Endothelial cell of umbilical vein (primary cell): ENCODE measurements at regions not wholly inside any gene's neighbourhood (a gene's known extent, or its start where the extent isn't known, plus 50 kb on each side); places are given as distances from the start of the nearest gene placed in this dataset.

ENCODE experiments used
- BruUV-seq: library from RNA; stranded (reverse); fragments of 400-500 nt; replicated peaks from 2 replicates; lab custom pipeline; 2021; lab: Mats Ljungman, UMichigan
- CTCF ChIA-PET: fragments of 300-600, 350-600 bp; sonication (Branson Sonifier 250); formaldehyde crosslinking; loops from one replicate; lab custom pipeline; 2021; ENCODE audit warnings: antibody characterized with exemption, inconsistent platforms; lab: Charles Lee
- POLR2A ChIA-PET: fragments of 300-600, 350-600 bp; sonication (Branson Sonifier 250); formaldehyde crosslinking; loops from one replicate; lab custom pipeline; 2021; ENCODE audit warnings: antibody characterized with exemption, inconsistent platforms; lab: Charles Lee
- DNase-seq: peaks from one replicate; pipeline ENCODE4 v3.0.0-alpha.2; 2011; ENCODE audit warnings: low read depth, low spot score
- FAIRE-seq: peaks from 2 replicates; lab custom pipeline; 2011; peaks lifted over from hg19 to GRCh38; lab: Jason Lieb, UNC
- H2AFZ ChIP-seq: 2 replicates; pipeline ENCODE4 v1.6.0; 2012; ENCODE audit warnings: low read depth, low read length, control low read depth, inconsistent platforms
- H3K27ac ChIP-seq: 2 replicates; pipeline ENCODE4 v1.5.1; 2011; ENCODE audit warnings: low read depth, mild to moderate bottlenecking, control low read depth, low read length, moderate library complexity; ENCODE audit not compliant: insufficient read depth
- H3K27me3 ChIP-seq, 2 experiments: 2 replicates each; pipeline versions ENCODE4 v1.6.0 to v1.6.1; 2011; ENCODE audit warnings: low read length in 2 of 2, mixed read lengths in 1 of 2; ENCODE audit not compliant: control insufficient read depth in 2 of 2, insufficient read depth in 2 of 2
- H3K36me3 ChIP-seq, 2 experiments: 2 replicates in 1 of 2; 3 replicates in 1 of 2; pipeline ENCODE4 v1.5.1; 2011; ENCODE audit warnings: low read length in 2 of 2, mild to moderate bottlenecking in 1 of 2, moderate library complexity in 1 of 2; ENCODE audit not compliant: control insufficient read depth in 2 of 2, insufficient read depth in 2 of 2; ENCODE audit errors: extremely low read depth in 1 of 2
- H3K4me1 ChIP-seq: 3 replicates; pipeline ENCODE4 v1.5.1; 2011; ENCODE audit warnings: mild to moderate bottlenecking, low read length; ENCODE audit not compliant: control insufficient read depth, insufficient read depth; ENCODE audit errors: extremely low read depth
- H3K4me2 ChIP-seq: 2 replicates; pipeline ENCODE4 v1.6.1; 2011; ENCODE audit warnings: low read length, control low read depth, mixed read lengths; ENCODE audit not compliant: insufficient read depth
- H3K4me3 ChIP-seq, 3 experiments: fragments of 200-600 bp in 1 of 3; sonication (generic), shearing (Covaris generic) in 1 of 3; replicated peaks in 1 of 3; 2 replicates each; pipeline ENCODE4 v1.5.1; 2011 to 2016; ENCODE audit warnings: control low read depth in 3 of 3, low read length in 3 of 3, mild to moderate bottlenecking in 2 of 3, inconsistent platforms in 1 of 3, low read depth in 1 of 3, moderate library complexity in 1 of 3; ENCODE audit not compliant: insufficient read depth in 1 of 3
- H3K79me2 ChIP-seq: 2 replicates; pipeline ENCODE4 v1.6.0; 2012; ENCODE audit warnings: low read length, inconsistent platforms; ENCODE audit not compliant: control insufficient read depth, insufficient read depth
- H3K9ac ChIP-seq: replicated peaks from 2 replicates; pipeline ENCODE3; 2011; ENCODE audit warnings: low read length, control low read depth; ENCODE audit not compliant: insufficient read depth; ENCODE audit errors: extremely low read depth
- H3K9me1 ChIP-seq: replicated peaks from 3 replicates; pipeline ENCODE4 v1.6.0; 2011; ENCODE audit warnings: mild to moderate bottlenecking, low read length; ENCODE audit not compliant: control insufficient read depth, insufficient read depth; ENCODE audit errors: extremely low read depth
- H3K9me3 ChIP-seq: replicated peaks from 2 replicates; pipeline ENCODE4 v1.5.1; 2012; ENCODE audit warnings: low read length, inconsistent platforms; ENCODE audit not compliant: control insufficient read depth, insufficient read depth
- H4K20me1 ChIP-seq: replicated peaks from 2 replicates; pipeline ENCODE3; 2011; ENCODE audit warnings: mild to moderate bottlenecking, low read length; ENCODE audit not compliant: control insufficient read depth, insufficient read depth; ENCODE audit errors: extremely low read depth
- EZH2 ChIP-seq: IDR thresholded peaks from 2 replicates; pipeline ENCODE4 v1.6.1; 2012; ENCODE audit warnings: borderline replicate concordance, low read depth, mild to moderate bottlenecking, moderate library complexity, low read length, inconsistent platforms; ENCODE audit not compliant: severe bottlenecking
- FOS ChIP-seq: IDR thresholded peaks from 2 replicates; pipeline ENCODE4 v1.6.1; 2011; ENCODE audit warnings: mild to moderate bottlenecking, low read length, moderate library complexity, borderline replicate concordance; ENCODE audit not compliant: insufficient read depth
- GATA2 ChIP-seq: IDR thresholded peaks from 2 replicates; pipeline ENCODE4 v1.7.0; 2011; ENCODE audit warnings: low read depth, mild to moderate bottlenecking, moderate library complexity, mixed read lengths, low read length; ENCODE audit not compliant: insufficient read length, insufficient read depth
- JUN ChIP-seq: IDR thresholded peaks from 2 replicates; pipeline ENCODE4 v1.6.1; 2011; ENCODE audit warnings: borderline replicate concordance, low read depth; ENCODE audit not compliant: insufficient read length, insufficient read depth
- MYC ChIP-seq: IDR thresholded peaks from one replicate; pipeline ENCODE4 v1.6.1; 2011; ENCODE audit warnings: mild to moderate bottlenecking, low read depth, low read length
- POLR2A ChIP-seq: IDR thresholded peaks from 2 replicates; pipeline ENCODE4 v1.6.1; 2012; ENCODE audit warnings: low read depth, mild to moderate bottlenecking, control low read depth, low read length
- POLR2AphosphoS5 ChIP-seq: IDR thresholded peaks from 2 replicates; pipeline ENCODE4 v1.6.1; 2012; ENCODE audit warnings: low read depth, mild to moderate bottlenecking, control low read depth, low read length, moderate library complexity; ENCODE audit not compliant: insufficient read depth
- dilution Hi-C: fragments of 300-500 bp; cut with MboI; formaldehyde crosslinking; loops from one replicate; pipeline ENCODE4 v1.15.0; 2019; ENCODE audit warnings: low sequenced_read_pairs; ENCODE audit not compliant: extremely low pct_ligation_motif_present
- intact Hi-C: fragments of 100-400 bp; cut with micrococcal nuclease; formaldehyde crosslinking; loops from one replicate; pipeline ENCODE4 v1.10.0; 2022
- TF ChIP-seq, protein P1 (sequence below): IDR thresholded peaks from 2 replicates; pipeline ENCODE4 v1.6.1; 2011; ENCODE audit not compliant: insufficient read depth, insufficient read length
- TF ChIP-seq, protein P2 (sequence below), 2 donors: IDR thresholded peaks; 1 replicate in 1 of 2; 2 replicates in 1 of 2; pipeline ENCODE4 v1.5.1; 2011; ENCODE audit warnings: low read length in 2 of 2, mild to moderate bottlenecking in 2 of 2, moderate library complexity in 2 of 2, control low read depth in 1 of 2, inconsistent platforms in 1 of 2, low read depth in 1 of 2; ENCODE audit not compliant: insufficient read depth in 1 of 2; ENCODE audit errors: extremely low read depth in 1 of 2

DNA sequence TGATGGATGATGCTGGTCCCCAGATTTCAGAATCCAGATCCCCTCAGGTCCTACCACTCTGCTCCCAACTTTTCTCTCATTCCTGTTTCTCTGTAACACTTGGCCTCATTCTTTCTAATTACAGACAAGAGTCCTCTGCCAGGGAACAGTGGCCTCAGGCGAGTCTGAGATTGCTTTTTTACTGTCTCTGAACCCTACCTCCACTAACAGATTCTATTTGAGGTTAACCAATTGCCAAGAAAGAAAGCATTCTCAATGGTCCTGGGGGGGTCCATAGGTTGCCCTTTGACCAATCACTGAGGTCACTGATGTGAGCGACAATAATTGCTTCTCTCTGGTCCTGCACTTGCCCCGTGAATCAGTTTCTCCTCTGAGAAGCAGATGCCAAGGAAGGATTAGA lies 145.2 kb upstream of the TMEM108 start:
- Histone ChIP-seq H3K79me2 (no peaks in the 10 kb centered on the region), H3K36me3 (no peaks in the 10 kb centered on the region), H3K27me3 (no peaks in the 10 kb centered on the region), H3K4me2 (no peak overlapping the region), H3K9me3 (no peaks in the 10 kb centered on the region), H3K4me1 (no peaks in the 10 kb centered on the region), H3K9ac (no peak overlapping the region), H3K9me1 (no peaks in the 10 kb centered on the region), H3K4me3 (no peak overlapping the region), H4K20me1 (no peaks in the 10 kb centered on the region), H2AFZ (no peak overlapping the region), H3K27ac (no peak overlapping the region)
- no peak for DNase-seq
- ChIA-PET POLR2A (no interaction called here), CTCF (interaction anchor here (1.5 kb wide), 1 partner anchor 8 kb away, joined by 4 read pairs; no protein-coding TSS in a partner anchor)
- TF ChIP-seq EZH2 = no peak
- no peak for FAIRE-seq
- no TSS peak for BruUV-seq
- intact Hi-C loops = no loop called here
- dilution Hi-C loops = no loop called here

GRCh38 chr3:132881756-132882409 lies 156.3 kb upstream of the TMEM108 start:
- no peaks in the 10 kb centered on the region for H3K9me3 ChIP-seq
- intact Hi-C loops (no loop called here), dilution Hi-C loops (no loop called here)
- H3K36me3 ChIP-seq = no peaks in the 10 kb centered on the region
- no peak overlapping the region for H3K4me3 ChIP-seq
- DNase-seq (no peak), FAIRE-seq (no peak)
- no TSS peak for BruUV-seq
- no peaks in the 10 kb centered on the region for H3K4me1 ChIP-seq
- ChIA-PET CTCF (no interaction called here), POLR2A (no interaction called here)
- no peak overlapping the region for H3K9ac ChIP-seq
- no peaks in the 10 kb centered on the region for H3K27me3 ChIP-seq
- H3K4me2 ChIP-seq = no peak overlapping the region
- H4K20me1 ChIP-seq = no peaks in the 10 kb centered on the region
- no peaks in the 10 kb centered on the region for H3K79me2 ChIP-seq
- no peaks in the 10 kb centered on the region for H3K9me1 ChIP-seq
- no peak for TF ChIP-seq FOS
- no peak for TF ChIP-seq JUN
- no peak for TF ChIP-seq POLR2AphosphoS5
- TF ChIP-seq MYC = no peak
- TF ChIP-seq POLR2A = no peak
- TF ChIP-seq, protein P1, sequence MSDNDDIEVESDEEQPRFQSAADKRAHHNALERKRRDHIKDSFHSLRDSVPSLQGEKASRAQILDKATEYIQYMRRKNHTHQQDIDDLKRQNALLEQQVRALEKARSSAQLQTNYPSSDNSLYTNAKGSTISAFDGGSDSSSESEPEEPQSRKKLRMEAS = no peak
- no peak for TF ChIP-seq EZH2
- TF ChIP-seq, protein P2, sequence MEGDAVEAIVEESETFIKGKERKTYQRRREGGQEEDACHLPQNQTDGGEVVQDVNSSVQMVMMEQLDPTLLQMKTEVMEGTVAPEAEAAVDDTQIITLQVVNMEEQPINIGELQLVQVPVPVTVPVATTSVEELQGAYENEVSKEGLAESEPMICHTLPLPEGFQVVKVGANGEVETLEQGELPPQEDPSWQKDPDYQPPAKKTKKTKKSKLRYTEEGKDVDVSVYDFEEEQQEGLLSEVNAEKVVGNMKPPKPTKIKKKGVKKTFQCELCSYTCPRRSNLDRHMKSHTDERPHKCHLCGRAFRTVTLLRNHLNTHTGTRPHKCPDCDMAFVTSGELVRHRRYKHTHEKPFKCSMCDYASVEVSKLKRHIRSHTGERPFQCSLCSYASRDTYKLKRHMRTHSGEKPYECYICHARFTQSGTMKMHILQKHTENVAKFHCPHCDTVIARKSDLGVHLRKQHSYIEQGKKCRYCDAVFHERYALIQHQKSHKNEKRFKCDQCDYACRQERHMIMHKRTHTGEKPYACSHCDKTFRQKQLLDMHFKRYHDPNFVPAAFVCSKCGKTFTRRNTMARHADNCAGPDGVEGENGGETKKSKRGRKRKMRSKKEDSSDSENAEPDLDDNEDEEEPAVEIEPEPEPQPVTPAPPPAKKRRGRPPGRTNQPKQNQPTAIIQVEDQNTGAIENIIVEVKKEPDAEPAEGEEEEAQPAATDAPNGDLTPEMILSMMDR (IDR thresholded peaks at IDR 0.05; ENCODE audit: extremely low read depth in 1 of 2, insufficient read depth in 1 of 2, low read depth in 1 of 2, low read length in 2 of 2) = no peak
- TF ChIP-seq GATA2 = no peak
- H2AFZ ChIP-seq = no peak overlapping the region
- no peak overlapping the region for H3K27ac ChIP-seq
